ENCODE measurements at regions not wholly inside any gene's neighbourhood (a gene's known extent, or its start where the extent isn't known, plus 50 kb on each side); places are given as distances from the start of the nearest gene placed in this dataset.
A peak's percentile ranks its signal among the peaks of the same experiment; 100 is the strongest.

DNA sequence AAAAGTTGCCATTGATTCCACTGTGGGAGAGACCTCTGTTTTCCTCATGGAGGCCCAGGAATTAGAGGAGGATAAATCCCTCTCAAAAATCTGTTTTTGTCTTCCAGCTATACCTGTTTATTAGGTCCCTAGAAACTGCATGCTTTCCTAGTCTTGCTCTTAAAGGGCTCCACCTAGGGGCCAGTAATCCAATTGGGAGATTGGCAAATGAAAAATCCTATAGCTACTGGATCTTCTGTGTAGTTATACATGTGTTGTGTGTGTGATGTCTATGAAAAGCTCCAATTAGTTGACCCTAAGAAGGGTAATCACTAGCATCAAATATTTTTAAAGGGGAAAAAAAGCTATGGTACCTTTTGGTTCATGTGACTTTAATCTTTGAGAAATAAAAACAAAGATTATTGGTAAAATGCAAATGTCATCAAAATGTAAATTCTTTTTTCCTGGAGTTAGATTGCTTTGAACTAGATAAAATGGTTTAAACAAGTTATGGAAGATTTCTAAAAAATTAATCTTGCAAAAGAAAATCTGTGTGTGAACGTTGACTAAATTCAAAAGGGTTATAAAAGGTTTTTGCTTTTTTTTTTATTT lies 63.4 kb upstream of the C1QTNF9B start:
- TF ChIP-seq, protein P1, sequence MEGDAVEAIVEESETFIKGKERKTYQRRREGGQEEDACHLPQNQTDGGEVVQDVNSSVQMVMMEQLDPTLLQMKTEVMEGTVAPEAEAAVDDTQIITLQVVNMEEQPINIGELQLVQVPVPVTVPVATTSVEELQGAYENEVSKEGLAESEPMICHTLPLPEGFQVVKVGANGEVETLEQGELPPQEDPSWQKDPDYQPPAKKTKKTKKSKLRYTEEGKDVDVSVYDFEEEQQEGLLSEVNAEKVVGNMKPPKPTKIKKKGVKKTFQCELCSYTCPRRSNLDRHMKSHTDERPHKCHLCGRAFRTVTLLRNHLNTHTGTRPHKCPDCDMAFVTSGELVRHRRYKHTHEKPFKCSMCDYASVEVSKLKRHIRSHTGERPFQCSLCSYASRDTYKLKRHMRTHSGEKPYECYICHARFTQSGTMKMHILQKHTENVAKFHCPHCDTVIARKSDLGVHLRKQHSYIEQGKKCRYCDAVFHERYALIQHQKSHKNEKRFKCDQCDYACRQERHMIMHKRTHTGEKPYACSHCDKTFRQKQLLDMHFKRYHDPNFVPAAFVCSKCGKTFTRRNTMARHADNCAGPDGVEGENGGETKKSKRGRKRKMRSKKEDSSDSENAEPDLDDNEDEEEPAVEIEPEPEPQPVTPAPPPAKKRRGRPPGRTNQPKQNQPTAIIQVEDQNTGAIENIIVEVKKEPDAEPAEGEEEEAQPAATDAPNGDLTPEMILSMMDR (IDR thresholded peaks at IDR 0.05; ENCODE audit: insufficient read depth, low read depth, low read length), result peak; percentile 84
- no peak for TF ChIP-seq EZH2 (IDR thresholded peaks at IDR 0.05; ENCODE audit: insufficient read depth, low read length)

All from astrocyte (in vitro differentiated cells and primary cell).